ENCODE measurements at regions not wholly inside any gene's neighbourhood (a gene's known extent, or its start where the extent isn't known, plus 50 kb on each side); places are given as distances from the start of the nearest gene placed in this dataset.

DNA sequence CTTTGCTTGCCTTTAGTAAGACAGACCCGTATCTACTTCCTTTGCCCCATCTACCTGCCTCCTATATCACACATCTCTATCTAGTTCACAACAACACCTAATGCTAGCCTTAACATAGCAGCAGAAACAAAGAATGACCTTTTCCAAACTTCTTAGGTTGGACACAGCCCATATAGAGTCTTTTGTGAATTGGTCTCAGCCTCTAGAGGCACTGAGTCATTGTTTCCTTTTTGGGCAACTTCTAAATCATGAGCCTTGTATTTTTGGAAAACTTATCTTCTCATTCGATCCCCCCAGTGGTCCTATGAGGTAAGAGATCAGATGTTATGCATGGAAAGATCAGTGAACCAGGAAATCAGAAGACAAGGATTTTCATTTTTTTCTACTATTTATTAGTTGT lies 679.4 kb upstream of the USP24 start:
- no peak for DNase-seq (ENCODE audit: extremely low read depth, insufficient read length)
- Histone ChIP-seq H3K27me3 (replicated peaks; ENCODE audit: control insufficient read depth, insufficient read depth, low read length) (no peaks in the 10 kb centered on the region), H3K36me3 (ENCODE audit: control insufficient read depth, insufficient read depth, low read length) (no peaks in the 10 kb centered on the region), H3K4me3 (replicated peaks; ENCODE audit: low read depth, low read length) (no peak overlapping the region)
- TF ChIP-seq, protein P1, sequence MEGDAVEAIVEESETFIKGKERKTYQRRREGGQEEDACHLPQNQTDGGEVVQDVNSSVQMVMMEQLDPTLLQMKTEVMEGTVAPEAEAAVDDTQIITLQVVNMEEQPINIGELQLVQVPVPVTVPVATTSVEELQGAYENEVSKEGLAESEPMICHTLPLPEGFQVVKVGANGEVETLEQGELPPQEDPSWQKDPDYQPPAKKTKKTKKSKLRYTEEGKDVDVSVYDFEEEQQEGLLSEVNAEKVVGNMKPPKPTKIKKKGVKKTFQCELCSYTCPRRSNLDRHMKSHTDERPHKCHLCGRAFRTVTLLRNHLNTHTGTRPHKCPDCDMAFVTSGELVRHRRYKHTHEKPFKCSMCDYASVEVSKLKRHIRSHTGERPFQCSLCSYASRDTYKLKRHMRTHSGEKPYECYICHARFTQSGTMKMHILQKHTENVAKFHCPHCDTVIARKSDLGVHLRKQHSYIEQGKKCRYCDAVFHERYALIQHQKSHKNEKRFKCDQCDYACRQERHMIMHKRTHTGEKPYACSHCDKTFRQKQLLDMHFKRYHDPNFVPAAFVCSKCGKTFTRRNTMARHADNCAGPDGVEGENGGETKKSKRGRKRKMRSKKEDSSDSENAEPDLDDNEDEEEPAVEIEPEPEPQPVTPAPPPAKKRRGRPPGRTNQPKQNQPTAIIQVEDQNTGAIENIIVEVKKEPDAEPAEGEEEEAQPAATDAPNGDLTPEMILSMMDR (IDR thresholded peaks at IDR 0.05; ENCODE audit: insufficient read depth, low read length, poor library complexity, severe bottlenecking) = no peak

DNA sequence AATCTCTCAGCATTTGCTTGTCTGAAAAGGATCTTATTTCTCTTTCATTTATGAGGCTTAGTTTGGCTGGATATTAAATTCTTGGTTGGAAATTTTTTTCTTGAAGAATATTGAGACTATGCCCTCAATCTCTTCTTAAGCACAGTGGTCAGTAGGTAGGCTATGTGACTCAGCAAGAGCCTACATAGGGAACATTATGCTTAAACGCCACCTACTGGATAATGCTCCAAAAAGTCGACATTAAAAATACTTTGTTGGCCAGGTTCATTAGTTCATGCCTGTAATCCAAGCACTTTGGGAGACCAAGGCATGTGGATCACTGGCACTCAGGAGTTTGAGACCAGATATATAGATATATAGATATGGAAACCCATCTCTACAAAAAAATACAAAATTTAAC lies 678.0 kb upstream of the USP24 start:
- Histone ChIP-seq H3K36me3 (ENCODE audit: control insufficient read depth, insufficient read depth, low read length) (no peaks in the 10 kb centered on the region), H3K4me3 (replicated peaks; ENCODE audit: low read depth, low read length) (no peak overlapping the region), H3K27me3 (replicated peaks; ENCODE audit: control insufficient read depth, insufficient read depth, low read length) (no peaks in the 10 kb centered on the region)
- DNase-seq (ENCODE audit: extremely low read depth, insufficient read length) = no peak
- TF ChIP-seq, protein P1 (IDR thresholded peaks at IDR 0.05; ENCODE audit: insufficient read depth, low read length, poor library complexity, severe bottlenecking) = peak; percentile 43

DNA sequence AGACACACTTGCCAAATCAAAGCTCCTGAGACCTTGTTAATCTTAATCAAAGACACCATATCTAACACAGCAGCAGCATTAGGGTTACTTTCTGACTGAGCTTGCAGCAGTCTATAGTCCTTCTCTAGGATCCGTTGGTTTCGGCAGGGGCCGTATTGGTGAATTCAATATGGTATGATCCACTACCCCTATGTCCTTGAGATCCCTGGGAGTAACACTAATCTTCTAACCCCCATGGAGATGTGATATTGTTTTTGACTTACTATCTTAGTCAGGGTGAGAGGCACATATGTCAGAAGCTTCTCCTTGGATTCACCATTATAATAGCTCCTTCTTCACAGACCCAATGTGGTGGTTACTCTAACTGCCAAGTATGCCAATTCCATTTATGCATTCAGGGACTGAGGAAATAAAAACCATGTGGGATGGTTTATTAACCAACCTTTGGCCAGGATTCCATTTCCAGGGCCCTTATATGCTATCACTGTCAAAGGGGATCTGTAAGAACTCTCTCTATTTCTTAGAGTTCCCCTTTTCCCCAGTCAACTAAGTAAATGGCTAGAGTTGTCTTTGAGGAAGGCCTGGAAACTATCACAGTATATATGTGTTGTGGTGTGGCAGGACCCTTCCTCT lies 673.6 kb upstream of the USP24 start:
- TF ChIP-seq, protein P1 (IDR thresholded peaks at IDR 0.05; ENCODE audit: insufficient read depth, low read length, poor library complexity, severe bottlenecking) = no peak
- Histone ChIP-seq H3K4me3 (replicated peaks; ENCODE audit: low read depth, low read length) (no peak overlapping the region), H3K36me3 (ENCODE audit: control insufficient read depth, insufficient read depth, low read length) (no peaks in the 10 kb centered on the region), H3K27me3 (replicated peaks; ENCODE audit: control insufficient read depth, insufficient read depth, low read length) (no peaks in the 10 kb centered on the region)
- DNase-seq (ENCODE audit: extremely low read depth, insufficient read length) = no peak

DNA sequence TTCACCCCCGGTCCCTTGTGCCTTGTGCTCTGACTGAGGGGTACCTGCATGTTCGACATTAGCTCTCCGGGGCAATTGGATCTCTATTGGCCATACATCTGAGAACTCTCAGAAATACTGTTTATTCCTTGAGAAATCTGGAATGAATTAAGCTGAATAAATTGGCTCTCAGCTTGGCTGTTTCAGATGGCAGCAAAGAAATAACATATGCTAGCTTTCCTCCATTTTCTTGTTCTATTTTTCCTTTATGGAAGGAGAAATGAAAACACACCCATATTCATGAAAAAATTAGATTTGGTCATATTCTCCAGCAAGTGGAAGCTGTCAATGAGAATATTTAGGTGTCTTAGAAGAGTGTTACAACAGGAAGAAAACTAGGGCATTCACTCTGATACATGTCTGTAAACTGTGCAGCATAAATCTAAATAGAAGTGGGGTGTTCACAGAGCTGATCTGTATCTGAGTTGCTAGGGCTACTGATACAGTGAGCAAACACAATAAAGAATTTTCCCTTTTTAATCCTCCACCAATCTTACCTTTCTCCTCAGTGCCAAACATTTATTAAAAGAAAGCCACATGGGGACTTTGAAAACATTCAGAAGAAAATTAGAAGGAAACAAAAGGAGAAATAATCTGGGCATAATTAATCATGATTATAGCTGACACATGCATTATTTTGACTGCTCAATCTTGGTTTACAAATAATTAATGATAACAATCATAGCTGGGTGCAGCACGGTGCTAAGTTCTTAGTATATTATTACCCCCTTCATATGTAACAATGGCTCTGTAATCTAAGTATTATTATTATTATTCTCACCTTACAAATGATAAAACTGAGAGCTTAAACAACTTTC lies 671.9 kb upstream of the USP24 start:
- TF ChIP-seq, protein P1 (IDR thresholded peaks at IDR 0.05; ENCODE audit: insufficient read depth, low read length, poor library complexity, severe bottlenecking) = no peak
- no peak for DNase-seq (ENCODE audit: extremely low read depth, insufficient read length)
- no peaks in the 10 kb centered on the region for H3K36me3 ChIP-seq (ENCODE audit: control insufficient read depth, insufficient read depth, low read length)
- no peaks in the 10 kb centered on the region for H3K27me3 ChIP-seq (replicated peaks; ENCODE audit: control insufficient read depth, insufficient read depth, low read length)
- no peak overlapping the region for H3K4me3 ChIP-seq (replicated peaks; ENCODE audit: low read depth, low read length)

DNA sequence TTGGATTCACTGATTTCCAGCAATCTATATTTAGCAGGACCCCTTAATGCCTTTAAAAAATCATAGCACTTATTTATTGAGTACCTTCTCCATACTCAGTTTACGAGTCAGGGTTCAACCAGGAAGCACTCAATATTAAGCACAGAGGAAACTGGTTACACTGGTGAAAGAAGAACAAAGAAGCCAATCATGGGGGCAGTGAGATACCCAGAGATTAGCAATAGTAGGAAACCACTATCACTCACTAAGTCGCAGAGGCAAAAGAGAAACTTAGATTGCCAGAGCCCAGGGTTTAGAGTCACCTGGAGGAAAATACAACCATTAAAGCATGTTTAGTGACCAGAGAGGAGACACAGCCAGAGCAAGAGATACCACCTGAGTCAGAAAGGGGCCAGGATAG lies 670.5 kb upstream of the USP24 start:
- peak; percentile 3 for DNase-seq (ENCODE audit: extremely low read depth, insufficient read length)
- TF ChIP-seq, protein P1 (IDR thresholded peaks at IDR 0.05; ENCODE audit: insufficient read depth, low read length, poor library complexity, severe bottlenecking) = no peak
- no peak overlapping the region for H3K4me3 ChIP-seq (replicated peaks; ENCODE audit: low read depth, low read length)
- no peaks in the 10 kb centered on the region for H3K27me3 ChIP-seq (replicated peaks; ENCODE audit: control insufficient read depth, insufficient read depth, low read length)
- no peaks in the 10 kb centered on the region for H3K36me3 ChIP-seq (ENCODE audit: control insufficient read depth, insufficient read depth, low read length)

Data from GM06990 (cell line).